Stimulated activated CD4-positive, alpha-beta T cell treated with anti-CD3 and anti-CD28 coated beads, Interleukin-1b, Interleukin-23, amount 100 ng/mL, for 1 hour (primary cell): ENCODE measurements at regions not wholly inside any gene's neighbourhood (a gene's known extent, or its start where the extent isn't known, plus 50 kb on each side); places are given as distances from the start of the nearest gene placed in this dataset.

Source experiments
- DNase-seq, 2 donors: peaks; one replicate each; pipeline ENCODE4 v3.0.0-alpha.2; 2020; ENCODE audit warnings: low read depth in 2 of 2

- DNase-seq, result no peak
Observed at GRCh38 chr3:127350172-127351050, 62.6 kb upstream of the PRR20G start.

- DNase-seq, result no peak
Observed at GRCh38 chr3:127349501-127350171, 61.8 kb upstream of the PRR20G start.

GRCh38 chr3:127342735-127343134, 54.9 kb upstream of the PRR20G start:
- DNase-seq, result no peak

GRCh38 chr3:127339928-127340861, 52.3 kb upstream of the PRR20G start:
- no peak for DNase-seq

GRCh38 chr3:127339016-127339415, 51.2 kb upstream of the PRR20G start:
- no peak for DNase-seq

- no peak for DNase-seq
Observed at GRCh38 chr3:127337911-127338531, 50.2 kb upstream of the PRR20G start.
